Activated CD8-positive, alpha-beta memory T cell treated with anti-CD3 and anti-CD28 coated beads, Interleukin-2, amount 10 ng/mL, durations not matched to agents 7 days and 5 days (primary cell): ENCODE measurements at regions not wholly inside any gene's neighbourhood (a gene's known extent, or its start where the extent isn't known, plus 50 kb on each side); places are given as distances from the start of the nearest gene placed in this dataset.

Source experiments
- ATAC-seq: fragments of 150-1000 bp; cut with Tn5 transposase; one replicate; pipeline ENCODE4 v1.10.0; 2021; ENCODE audit warnings: moderate library complexity
- CTCF ChIA-PET: fragments of 350-600 bp; sonication (Branson Sonifier 250); formaldehyde crosslinking; loops from one replicate; lab custom pipeline; 2021; ENCODE audit warnings: antibody characterized with exemption; lab: Charles Lee
- DNase-seq: peaks from one replicate; pipeline ENCODE4 v3.0.0-alpha.2; 2020
- H3K27ac Mint-ChIP-seq: one replicate; pipeline ENCODE4 v1.8.0; 2021; ENCODE audit warnings: mild to moderate bottlenecking, mixed read lengths
- H3K27me3 Mint-ChIP-seq: one replicate; pipeline ENCODE4 v1.8.0; 2021; ENCODE audit warnings: mixed read lengths
- H3K36me3 Mint-ChIP-seq: one replicate; pipeline ENCODE4 v1.8.0; 2021; ENCODE audit warnings: mild to moderate bottlenecking, mixed read lengths
- H3K4me1 Mint-ChIP-seq: one replicate; pipeline ENCODE4 v1.8.0; 2021; ENCODE audit warnings: mixed read lengths
- H3K4me3 Mint-ChIP-seq: one replicate; pipeline ENCODE4 v1.8.0; 2021; ENCODE audit warnings: mild to moderate bottlenecking, moderate library complexity, mixed read lengths
- H3K9me3 Mint-ChIP-seq: one replicate; pipeline ENCODE4 v1.8.0; 2022; ENCODE audit warnings: low read depth, mixed read lengths

GRCh38 chr1:4027492-4028138 is 127.5 kb upstream of the C1orf174 start:
- DNase-seq, result no peak
- H3K27me3 Mint-ChIP-seq, result peaks cover 5% of the 10 kb centered on the region
- H3K4me1 Mint-ChIP-seq, result no peaks in the 10 kb centered on the region
- no peak for ATAC-seq
- H3K4me3 Mint-ChIP-seq, result no peak overlapping the region
- H3K9me3 Mint-ChIP-seq, result no peaks in the 10 kb centered on the region
- H3K27ac Mint-ChIP-seq, result no peak overlapping the region
- no peaks in the 10 kb centered on the region for H3K36me3 Mint-ChIP-seq
- CTCF ChIA-PET, result interaction anchor here (1.2 kb wide), 1 partner anchor 14 kb away, joined by 5 read pairs; no protein-coding TSS in a partner anchor

GRCh38 chr1:4028139-4028501 is 128.0 kb upstream of the C1orf174 start:
- Mint-ChIP-seq H3K4me3 (no peak overlapping the region), H3K4me1 (no peaks in the 10 kb centered on the region), H3K36me3 (no peaks in the 10 kb centered on the region), H3K9me3 (no peaks in the 10 kb centered on the region), H3K27ac (no peak overlapping the region), H3K27me3 (peaks cover 5% of the 10 kb centered on the region)
- CTCF ChIA-PET, result no interaction called here
- DNase-seq (no peak), ATAC-seq (no peak)

- DNase-seq (no peak), ATAC-seq (no peak)
- H3K4me3 Mint-ChIP-seq, result no peak overlapping the region
- H3K27me3 Mint-ChIP-seq, result peaks cover 5% of the 10 kb centered on the region
- H3K27ac Mint-ChIP-seq, result no peak overlapping the region
- H3K9me3 Mint-ChIP-seq, result no peaks in the 10 kb centered on the region
- CTCF ChIA-PET, result no interaction called here
- H3K36me3 Mint-ChIP-seq, result no peaks in the 10 kb centered on the region
- no peaks in the 10 kb centered on the region for H3K4me1 Mint-ChIP-seq
Measured at GRCh38 chr1:4029376-4029775, 129.3 kb upstream of the C1orf174 start.

- CTCF ChIA-PET, result no interaction called here
Measured at GRCh38 chr1:4032571-4032970, 132.5 kb upstream of the C1orf174 start.

GRCh38 chr1:4033129-4033676 is 133.1 kb upstream of the C1orf174 start:
- H3K4me3 Mint-ChIP-seq, result no peak overlapping the region
- DNase-seq, result no peak
- ATAC-seq, result no peak
- H3K36me3 Mint-ChIP-seq, result no peaks in the 10 kb centered on the region
- peaks cover 6% of the 10 kb centered on the region for H3K27me3 Mint-ChIP-seq
- no peaks in the 10 kb centered on the region for H3K4me1 Mint-ChIP-seq
- CTCF ChIA-PET, result no interaction called here
- H3K9me3 Mint-ChIP-seq, result no peaks in the 10 kb centered on the region
- H3K27ac Mint-ChIP-seq, result no peak overlapping the region

More at GRCh38 chr1:4032571-4032970, 132.5 kb upstream of the C1orf174 start:
- Mint-ChIP-seq H3K27ac (no peak overlapping the region), H3K4me3 (no peak overlapping the region), H3K27me3 (peaks cover 5% of the 10 kb centered on the region), H3K4me1 (no peaks in the 10 kb centered on the region), H3K36me3 (no peaks in the 10 kb centered on the region), H3K9me3 (no peaks in the 10 kb centered on the region)
- DNase-seq (no peak), ATAC-seq (no peak)

- ATAC-seq (no peak), DNase-seq (no peak)
- CTCF ChIA-PET, result no interaction called here
- peaks cover 10% of the 10 kb centered on the region for H3K27me3 Mint-ChIP-seq
- H3K36me3 Mint-ChIP-seq, result no peaks in the 10 kb centered on the region
- H3K9me3 Mint-ChIP-seq, result no peaks in the 10 kb centered on the region
- H3K27ac Mint-ChIP-seq, result no peak overlapping the region
- no peaks in the 10 kb centered on the region for H3K4me1 Mint-ChIP-seq
- H3K4me3 Mint-ChIP-seq, result no peak overlapping the region
Measured at GRCh38 chr1:4033713-4034112, 133.6 kb upstream of the C1orf174 start.

- no peak for ATAC-seq
- Mint-ChIP-seq H3K9me3 (no peaks in the 10 kb centered on the region), H3K4me1 (no peaks in the 10 kb centered on the region), H3K27ac (no peak overlapping the region), H3K4me3 (no peak overlapping the region), H3K27me3 (peaks cover 16% of the 10 kb centered on the region), H3K36me3 (no peaks in the 10 kb centered on the region)
- no peak for DNase-seq
- CTCF ChIA-PET, result no interaction called here
Measured at GRCh38 chr1:4034318-4034887, 134.3 kb upstream of the C1orf174 start.

GRCh38 chr1:4044967-4045366 is 144.9 kb upstream of the C1orf174 start:
- Mint-ChIP-seq H3K4me1 (no peaks in the 10 kb centered on the region), H3K9me3 (no peaks in the 10 kb centered on the region), H3K36me3 (no peaks in the 10 kb centered on the region), H3K27me3 (peaks cover 6% of the 10 kb centered on the region), H3K27ac (no peak overlapping the region), H3K4me3 (no peak overlapping the region)
- CTCF ChIA-PET, result no interaction called here
- DNase-seq, result no peak
- ATAC-seq, result no peak

- CTCF ChIA-PET, result no interaction called here
- H3K27me3 Mint-ChIP-seq, result peaks cover 6% of the 10 kb centered on the region
- H3K9me3 Mint-ChIP-seq, result no peaks in the 10 kb centered on the region
- ATAC-seq, result no peak
- H3K27ac Mint-ChIP-seq, result no peak overlapping the region
- no peak overlapping the region for H3K4me3 Mint-ChIP-seq
- DNase-seq, result no peak
- H3K4me1 Mint-ChIP-seq, result no peaks in the 10 kb centered on the region
- no peaks in the 10 kb centered on the region for H3K36me3 Mint-ChIP-seq
Measured at GRCh38 chr1:4045397-4046010, 145.4 kb upstream of the C1orf174 start.

- Mint-ChIP-seq H3K36me3 (no peaks in the 10 kb centered on the region), H3K27me3 (peaks cover 4% of the 10 kb centered on the region), H3K4me3 (no peak overlapping the region), H3K27ac (no peak overlapping the region), H3K4me1 (no peaks in the 10 kb centered on the region), H3K9me3 (no peaks in the 10 kb centered on the region)
- DNase-seq (no peak), ATAC-seq (no peak)
- CTCF ChIA-PET, result no interaction called here
Measured at GRCh38 chr1:4046836-4047461, 146.9 kb upstream of the C1orf174 start.

- CTCF ChIA-PET, result no interaction called here
- no peak for ATAC-seq
- no peaks in the 10 kb centered on the region for H3K9me3 Mint-ChIP-seq
- H3K27me3 Mint-ChIP-seq, result peaks cover 2% of the 10 kb centered on the region
- no peak for DNase-seq
- H3K4me1 Mint-ChIP-seq, result no peaks in the 10 kb centered on the region
- H3K27ac Mint-ChIP-seq, result no peak overlapping the region
- H3K36me3 Mint-ChIP-seq, result no peaks in the 10 kb centered on the region
- H3K4me3 Mint-ChIP-seq, result no peak overlapping the region
Measured at GRCh38 chr1:4047666-4048065, 147.6 kb upstream of the C1orf174 start.

- no peak for DNase-seq
- Mint-ChIP-seq H3K9me3 (no peaks in the 10 kb centered on the region), H3K27me3 (peaks cover 2% of the 10 kb centered on the region), H3K36me3 (no peaks in the 10 kb centered on the region), H3K4me3 (no peak overlapping the region), H3K27ac (no peak overlapping the region), H3K4me1 (no peaks in the 10 kb centered on the region)
- no peak for ATAC-seq
- CTCF ChIA-PET, result no interaction called here
Measured at GRCh38 chr1:4048076-4048475, 148.0 kb upstream of the C1orf174 start.

- H3K4me1 Mint-ChIP-seq, result no peaks in the 10 kb centered on the region
- CTCF ChIA-PET, result no interaction called here
- ATAC-seq (no peak), DNase-seq (no peak)
- no peaks in the 10 kb centered on the region for H3K9me3 Mint-ChIP-seq
- no peaks in the 10 kb centered on the region for H3K36me3 Mint-ChIP-seq
- peaks cover 2% of the 10 kb centered on the region for H3K27me3 Mint-ChIP-seq
- no peak overlapping the region for H3K4me3 Mint-ChIP-seq
- H3K27ac Mint-ChIP-seq, result no peak overlapping the region
Measured at GRCh38 chr1:4048921-4049320, 148.8 kb upstream of the C1orf174 start.

- ATAC-seq (no peak), DNase-seq (no peak)
- no peak overlapping the region for H3K4me3 Mint-ChIP-seq
- H3K27ac Mint-ChIP-seq, result no peak overlapping the region
- peaks cover 2% of the 10 kb centered on the region for H3K27me3 Mint-ChIP-seq
- CTCF ChIA-PET, result no interaction called here
- no peaks in the 10 kb centered on the region for H3K4me1 Mint-ChIP-seq
- no peaks in the 10 kb centered on the region for H3K9me3 Mint-ChIP-seq
- H3K36me3 Mint-ChIP-seq, result no peaks in the 10 kb centered on the region
Measured at GRCh38 chr1:4050998-4051397, 150.9 kb upstream of the C1orf174 start.
